GM21390 (cell line): ENCODE measurements at regions not wholly inside any gene's neighbourhood (a gene's known extent, or its start where the extent isn't known, plus 50 kb on each side); places are given as distances from the start of the nearest gene placed in this dataset.

Experiments used
- ATAC-seq: cut with Tn5 transposase; IDR thresholded peaks from one replicate; pipeline ENCODE4 v1.9.1; 2021; ENCODE audit not compliant: unreplicated experiment

- no peak for ATAC-seq
Measured at GRCh38 chr2:62370321-62371250, 135.4 kb downstream of the TMEM17 start.

GRCh38 chr2:62369541-62370202, 136.3 kb downstream of the TMEM17 start:
- no peak for ATAC-seq

GRCh38 chr2:62364791-62365528, 141.0 kb downstream of the TMEM17 start:
- ATAC-seq = no peak

GRCh38 chr2:62363166-62363565, 142.8 kb downstream of the TMEM17 start:
- peak; percentile 78 for ATAC-seq

GRCh38 chr2:62362561-62362960, 143.4 kb downstream of the TMEM17 start:
- peak; percentile 36 for ATAC-seq

GRCh38 chr2:62361964-62362363, 144.0 kb downstream of the TMEM17 start:
- no peak for ATAC-seq

- no peak for ATAC-seq
Measured at GRCh38 chr2:62354771-62355561, 151.0 kb downstream of the TMEM17 start.

- no peak for ATAC-seq
Measured at GRCh38 chr2:62352031-62352430, 154.0 kb downstream of the TMEM17 start.

- no peak for ATAC-seq
Measured at GRCh38 chr2:62349788-62350187, 153.9 kb downstream of the B3GNT2 start.

- no peak for ATAC-seq
Measured at GRCh38 chr2:62348700-62349099, 152.8 kb downstream of the B3GNT2 start.

GRCh38 chr2:62347563-62348270, 151.8 kb downstream of the B3GNT2 start:
- no peak for ATAC-seq

- peak; percentile 64 for ATAC-seq
Measured at GRCh38 chr2:62344472-62344871, 148.6 kb downstream of the B3GNT2 start.

- ATAC-seq = no peak
Measured at GRCh38 chr2:62343636-62344337, 147.9 kb downstream of the B3GNT2 start.

GRCh38 chr2:62343206-62343605, 147.3 kb downstream of the B3GNT2 start:
- ATAC-seq = no peak

GRCh38 chr2:62340994-62341484, 145.1 kb downstream of the B3GNT2 start:
- peak; percentile 60 for ATAC-seq

GRCh38 chr2:62339837-62340236, 143.9 kb downstream of the B3GNT2 start:
- no peak for ATAC-seq

GRCh38 chr2:62339413-62339812, 143.5 kb downstream of the B3GNT2 start:
- ATAC-seq = no peak

GRCh38 chr2:62338111-62338510, 142.2 kb downstream of the B3GNT2 start:
- ATAC-seq = no peak

- no peak for ATAC-seq
Measured at GRCh38 chr2:62337403-62337802, 141.5 kb downstream of the B3GNT2 start.
